ENCODE measurements at regions not wholly inside any gene's neighbourhood (a gene's known extent, or its start where the extent isn't known, plus 50 kb on each side); places are given as distances from the start of the nearest gene placed in this dataset.

DNA sequence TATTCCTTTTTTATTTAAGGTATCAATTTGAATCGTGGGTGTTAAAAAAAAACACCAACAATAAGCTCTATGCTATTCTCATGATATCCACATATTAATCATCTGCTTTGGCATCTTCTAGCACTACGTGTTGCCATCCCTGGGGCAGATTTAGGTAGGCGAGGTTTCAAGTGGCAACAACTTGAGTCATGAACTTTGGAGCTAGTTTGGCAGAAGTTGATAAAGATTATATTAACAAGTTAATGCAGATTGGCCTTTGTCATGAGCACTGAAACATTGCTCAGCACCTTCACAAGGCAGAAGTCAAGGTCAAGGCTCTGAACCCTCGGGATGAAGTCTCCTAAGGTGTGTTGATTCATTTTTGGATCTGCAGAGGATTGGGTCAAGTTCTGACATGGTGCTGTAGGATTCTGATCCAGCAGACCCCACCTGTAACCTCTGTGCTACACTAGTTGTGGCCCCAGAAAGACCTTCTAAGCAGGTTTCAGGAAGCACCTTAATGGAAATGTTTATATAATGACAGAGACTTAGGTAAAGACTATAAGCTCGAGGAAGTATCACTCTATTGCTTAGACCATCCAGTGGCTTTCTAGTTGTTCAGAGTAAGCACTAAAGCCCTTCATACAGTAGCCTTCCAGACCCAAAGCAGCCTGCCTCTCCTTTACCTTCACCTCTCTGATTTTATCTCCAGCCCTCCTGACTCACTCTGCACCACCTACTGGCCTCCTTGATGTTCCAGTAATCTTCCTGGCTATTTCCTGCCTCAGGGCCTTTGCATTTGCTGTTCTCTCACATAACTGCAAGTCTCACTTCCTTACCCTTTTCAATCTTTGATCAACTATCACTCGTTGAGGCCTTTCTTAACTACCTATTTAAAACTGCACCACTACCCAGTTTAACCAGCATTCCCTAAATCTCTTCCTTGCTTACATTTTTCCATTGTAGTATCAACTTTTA is 117.0 kb upstream of the SLC4A4 start:
- CTCF ChIA-PET: interaction anchor here (0.6 kb wide), 1 partner anchor 1955 kb away, joined by 3 read pairs; no protein-coding TSS in a partner anchor
- TF ChIP-seq, protein P1, sequence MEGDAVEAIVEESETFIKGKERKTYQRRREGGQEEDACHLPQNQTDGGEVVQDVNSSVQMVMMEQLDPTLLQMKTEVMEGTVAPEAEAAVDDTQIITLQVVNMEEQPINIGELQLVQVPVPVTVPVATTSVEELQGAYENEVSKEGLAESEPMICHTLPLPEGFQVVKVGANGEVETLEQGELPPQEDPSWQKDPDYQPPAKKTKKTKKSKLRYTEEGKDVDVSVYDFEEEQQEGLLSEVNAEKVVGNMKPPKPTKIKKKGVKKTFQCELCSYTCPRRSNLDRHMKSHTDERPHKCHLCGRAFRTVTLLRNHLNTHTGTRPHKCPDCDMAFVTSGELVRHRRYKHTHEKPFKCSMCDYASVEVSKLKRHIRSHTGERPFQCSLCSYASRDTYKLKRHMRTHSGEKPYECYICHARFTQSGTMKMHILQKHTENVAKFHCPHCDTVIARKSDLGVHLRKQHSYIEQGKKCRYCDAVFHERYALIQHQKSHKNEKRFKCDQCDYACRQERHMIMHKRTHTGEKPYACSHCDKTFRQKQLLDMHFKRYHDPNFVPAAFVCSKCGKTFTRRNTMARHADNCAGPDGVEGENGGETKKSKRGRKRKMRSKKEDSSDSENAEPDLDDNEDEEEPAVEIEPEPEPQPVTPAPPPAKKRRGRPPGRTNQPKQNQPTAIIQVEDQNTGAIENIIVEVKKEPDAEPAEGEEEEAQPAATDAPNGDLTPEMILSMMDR (conservative IDR thresholded peaks at IDR 0.05; ENCODE audit: low read depth): no peak
- POLR2A ChIA-PET (ENCODE audit: low non-redundant PET): no interaction called here
- H3K27ac ChIP-seq: no peak overlapping the region
- no peak for DNase-seq (ENCODE audit: low spot score)

DNA sequence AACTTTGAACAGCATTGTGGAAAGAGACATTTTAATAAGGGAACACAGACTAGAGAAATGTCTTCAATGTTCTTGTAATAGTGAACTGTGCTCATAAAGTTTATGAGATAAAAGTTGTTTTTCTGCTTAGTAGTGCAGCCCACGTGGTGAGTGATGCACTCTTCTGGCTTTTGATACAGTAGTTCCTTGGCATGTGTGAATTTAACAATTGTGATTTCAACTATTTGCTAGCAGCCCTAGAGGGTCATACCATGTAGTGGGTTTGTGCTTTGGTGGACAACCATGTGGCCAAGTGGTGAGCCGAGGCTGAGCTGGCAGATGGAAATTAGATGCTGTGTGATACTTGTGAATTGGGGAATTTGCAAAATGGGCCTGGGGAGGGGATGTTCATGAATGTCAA is 116.2 kb upstream of the SLC4A4 start:
- no peak overlapping the region for H3K27ac ChIP-seq
- ChIA-PET POLR2A (ENCODE audit: low non-redundant PET) (no interaction called here), CTCF (no interaction called here)
- TF ChIP-seq, protein P1 (conservative IDR thresholded peaks at IDR 0.05; ENCODE audit: low read depth): no peak
- DNase-seq (ENCODE audit: low spot score): no peak

DNA sequence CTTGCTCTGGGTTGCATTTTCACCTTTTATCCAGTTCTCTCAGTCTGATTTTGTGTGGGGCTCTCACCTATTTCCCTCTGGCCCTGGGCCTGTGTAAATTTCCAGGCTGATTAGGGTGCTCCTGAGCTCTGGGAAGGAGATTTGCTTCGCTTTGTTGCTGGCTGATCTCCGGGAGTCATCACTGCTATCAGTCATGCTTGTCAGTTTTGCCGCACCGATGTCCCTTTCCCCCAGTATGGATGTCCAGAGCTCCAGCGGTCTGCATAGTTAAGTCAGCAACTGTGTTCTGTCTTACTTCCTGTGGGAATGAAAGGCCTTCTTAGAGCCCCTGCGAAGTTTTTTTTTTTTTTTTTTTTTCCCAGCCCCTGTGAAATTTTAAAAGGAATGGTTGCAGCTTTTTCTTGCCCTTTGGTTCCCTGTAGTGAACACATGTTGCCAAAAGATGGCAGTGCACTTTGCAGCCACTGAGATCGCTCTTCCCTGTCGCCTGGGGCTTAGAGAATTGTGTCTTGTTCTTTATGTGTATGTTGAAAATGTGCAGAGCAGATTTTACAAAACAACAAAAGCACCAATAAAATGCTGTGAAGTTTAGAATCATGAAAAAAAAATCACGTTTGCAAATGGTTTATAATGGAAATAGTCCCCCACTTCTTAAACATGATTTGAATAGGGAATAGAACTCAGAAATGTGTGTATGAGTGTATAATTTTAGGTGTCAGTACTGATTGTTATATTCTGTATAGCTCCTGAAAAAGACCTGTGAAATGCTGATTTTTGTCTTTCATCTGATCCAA is 109.1 kb upstream of the SLC4A4 start:
- TF ChIP-seq, protein P1 (conservative IDR thresholded peaks at IDR 0.05; ENCODE audit: low read depth): peak; percentile 74
- CTCF ChIA-PET: interaction anchor here (0.5 to 0.8 kb wide), 15 partner anchors 9 to 1088 kb away, joined by 3 to 6 read pairs (median 3); no protein-coding TSS in a partner anchor
- no peak overlapping the region for H3K27ac ChIP-seq
- peak; percentile 37 for DNase-seq (ENCODE audit: low spot score)
- POLR2A ChIA-PET (ENCODE audit: low non-redundant PET): no interaction called here

DNA sequence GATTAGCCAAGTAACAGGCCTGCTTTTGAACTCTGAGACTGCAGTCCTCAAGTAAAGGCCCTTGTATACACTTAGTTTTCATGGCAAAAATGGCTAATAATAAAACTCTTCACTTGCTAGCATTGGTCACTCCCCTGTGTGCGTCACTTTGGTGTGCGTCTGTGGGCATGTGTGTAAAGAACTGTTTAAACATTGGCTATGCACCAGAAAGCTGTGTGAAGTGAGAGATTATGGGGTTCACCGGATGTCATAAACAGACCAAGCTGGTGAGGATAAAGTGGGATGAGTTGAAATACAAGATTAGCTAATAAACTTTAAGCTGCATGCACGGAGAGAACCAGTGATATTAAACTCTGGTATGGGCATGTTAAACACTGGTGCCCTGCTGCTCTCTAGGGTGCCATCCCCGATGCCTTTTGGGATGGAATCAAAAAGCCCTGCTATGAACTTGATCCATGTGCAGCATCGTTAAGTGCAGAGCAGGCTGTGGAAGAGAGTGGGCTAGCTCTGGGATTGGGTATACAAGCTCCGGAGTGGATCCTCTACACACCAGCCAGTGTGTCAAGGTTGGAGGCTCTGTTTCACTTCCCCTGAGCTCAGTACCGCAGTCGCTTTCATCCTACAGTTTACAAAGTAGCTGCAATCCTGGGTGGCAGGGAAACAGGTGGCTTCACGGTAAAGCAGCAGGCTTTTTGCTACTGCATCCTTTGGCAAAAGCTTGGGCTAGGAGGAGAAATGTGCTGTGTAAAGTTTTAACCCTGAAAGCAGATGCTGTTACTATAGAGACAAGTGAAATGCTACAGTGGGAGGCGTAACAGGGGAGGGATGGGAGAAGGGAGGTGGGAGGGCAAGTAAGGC is 108.3 kb upstream of the SLC4A4 start:
- TF ChIP-seq, protein P1 (conservative IDR thresholded peaks at IDR 0.05; ENCODE audit: low read depth): no peak
- DNase-seq (ENCODE audit: low spot score): no peak
- CTCF ChIA-PET: interaction anchor here (0.6 to 0.7 kb wide), 5 partner anchors 210 to 1838 kb away, joined by 3 to 5 read pairs (median 4); no protein-coding TSS in a partner anchor
- no peak overlapping the region for H3K27ac ChIP-seq
- POLR2A ChIA-PET (ENCODE audit: low non-redundant PET): no interaction called here

DNA sequence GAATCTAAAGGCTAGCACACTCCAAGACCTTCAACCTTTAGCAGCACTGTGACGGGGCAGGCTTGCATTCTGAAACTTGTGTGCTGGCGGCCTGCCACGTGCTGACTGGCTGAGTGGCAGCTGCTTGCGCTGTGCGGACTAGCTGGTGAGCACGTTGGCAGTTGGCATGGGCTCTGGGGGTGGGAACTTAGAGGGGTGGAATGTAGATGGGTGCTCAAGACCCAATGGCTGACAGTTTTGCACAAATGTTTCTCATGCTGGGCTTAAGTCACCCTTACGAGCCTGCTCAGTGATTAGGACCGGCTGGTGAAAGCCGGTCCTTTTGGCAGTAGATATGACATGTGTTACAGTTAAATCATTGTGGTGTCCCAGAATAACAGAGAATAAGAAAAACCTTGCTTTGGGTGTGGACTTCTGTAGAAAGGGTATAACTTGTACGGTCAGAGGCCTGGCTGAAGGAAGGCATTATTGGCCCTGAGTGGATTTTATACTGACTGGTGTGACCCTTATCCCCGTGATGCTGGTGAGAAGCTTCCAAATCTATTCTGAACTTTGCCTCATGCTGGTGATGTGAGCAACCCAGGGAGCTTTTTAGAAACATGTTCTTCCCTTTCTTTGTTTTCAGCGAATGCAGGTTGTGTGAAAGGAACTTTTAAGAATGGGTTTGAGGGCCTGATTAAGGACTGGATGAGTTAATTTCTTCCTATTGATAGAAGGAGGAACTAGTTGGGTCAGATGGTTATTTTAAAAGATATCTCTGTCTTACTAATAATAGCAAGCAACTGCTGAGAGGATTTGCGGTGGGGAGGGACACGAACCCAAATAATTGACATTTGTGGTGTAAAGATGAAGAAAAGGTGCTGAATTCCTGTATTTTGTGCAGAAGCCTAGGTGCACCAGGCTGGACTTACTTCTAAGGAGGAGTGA is 107.4 kb upstream of the SLC4A4 start:
- no peak overlapping the region for H3K27ac ChIP-seq
- DNase-seq (ENCODE audit: low spot score): no peak
- TF ChIP-seq, protein P1 (conservative IDR thresholded peaks at IDR 0.05; ENCODE audit: low read depth): no peak
- ChIA-PET POLR2A (ENCODE audit: low non-redundant PET) (no interaction called here), CTCF (interaction anchor here (0.6 kb wide), 1 partner anchor 211 kb away, joined by 4 read pairs; no protein-coding TSS in a partner anchor)
